Mammary epithelial cell (primary cell): ENCODE measurements at regions not wholly inside any gene's neighbourhood (a gene's known extent, or its start where the extent isn't known, plus 50 kb on each side); places are given as distances from the start of the nearest gene placed in this dataset.

ENCODE experiments used
- EZH2 ChIP-seq: IDR thresholded peaks from 2 replicates; pipeline ENCODE4 v1.6.1; 2012; ENCODE audit warnings: low read length, inconsistent platforms, borderline replicate concordance
- TF ChIP-seq, protein P1 (sequence below), 2 donors: IDR thresholded peaks in 1 of 2; conservative IDR thresholded peaks in 1 of 2; 2 replicates each; pipeline ENCODE4 v1.5.1; 2011 to 2012; ENCODE audit warnings: inconsistent platforms in 2 of 2, low read length in 2 of 2, mild to moderate bottlenecking in 2 of 2, control low read depth in 1 of 2, low read depth in 1 of 2; ENCODE audit not compliant: insufficient read depth in 1 of 2; ENCODE audit errors: extremely low read depth in 1 of 2

DNA sequence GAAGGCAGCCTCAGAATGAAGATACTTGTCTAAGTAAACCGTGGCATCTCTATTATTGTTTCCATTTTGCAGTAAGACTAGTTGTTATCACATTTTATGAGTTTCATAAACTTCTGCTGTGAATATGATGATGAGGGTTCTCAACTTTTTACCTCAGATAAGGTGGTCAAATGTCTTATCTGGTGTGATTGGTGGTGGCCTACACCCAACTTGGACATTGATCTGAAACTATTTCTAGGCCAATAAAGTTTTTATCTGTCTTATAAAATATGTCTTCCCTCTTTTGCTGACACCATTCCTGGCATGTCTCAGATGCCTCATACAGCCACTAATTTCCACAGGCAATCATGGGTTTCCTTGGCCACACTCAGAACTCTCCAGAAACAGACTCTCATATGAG is 480.3 kb upstream of the NR3C2 start:
- TF ChIP-seq, protein P1, sequence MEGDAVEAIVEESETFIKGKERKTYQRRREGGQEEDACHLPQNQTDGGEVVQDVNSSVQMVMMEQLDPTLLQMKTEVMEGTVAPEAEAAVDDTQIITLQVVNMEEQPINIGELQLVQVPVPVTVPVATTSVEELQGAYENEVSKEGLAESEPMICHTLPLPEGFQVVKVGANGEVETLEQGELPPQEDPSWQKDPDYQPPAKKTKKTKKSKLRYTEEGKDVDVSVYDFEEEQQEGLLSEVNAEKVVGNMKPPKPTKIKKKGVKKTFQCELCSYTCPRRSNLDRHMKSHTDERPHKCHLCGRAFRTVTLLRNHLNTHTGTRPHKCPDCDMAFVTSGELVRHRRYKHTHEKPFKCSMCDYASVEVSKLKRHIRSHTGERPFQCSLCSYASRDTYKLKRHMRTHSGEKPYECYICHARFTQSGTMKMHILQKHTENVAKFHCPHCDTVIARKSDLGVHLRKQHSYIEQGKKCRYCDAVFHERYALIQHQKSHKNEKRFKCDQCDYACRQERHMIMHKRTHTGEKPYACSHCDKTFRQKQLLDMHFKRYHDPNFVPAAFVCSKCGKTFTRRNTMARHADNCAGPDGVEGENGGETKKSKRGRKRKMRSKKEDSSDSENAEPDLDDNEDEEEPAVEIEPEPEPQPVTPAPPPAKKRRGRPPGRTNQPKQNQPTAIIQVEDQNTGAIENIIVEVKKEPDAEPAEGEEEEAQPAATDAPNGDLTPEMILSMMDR (conservative IDR thresholded peaks at IDR 0.05 in 1 of 2, IDR thresholded peaks at IDR 0.05 in 1 of 2; ENCODE audit: extremely low read depth in 1 of 2, insufficient read depth in 1 of 2, low read depth in 1 of 2, low read length in 2 of 2): no peak
- no peak for TF ChIP-seq EZH2
